K562 (cell line): ENCODE measurements at regions not wholly inside any gene's neighbourhood (a gene's known extent, or its start where the extent isn't known, plus 50 kb on each side); places are given as distances from the start of the nearest gene placed in this dataset.

Experiments used
- ATAC-seq: fragments of 200-7000 bp; cut with Tn5 transposase; 3 replicates; pipeline ENCODE4 v1.9.1; 2020; ENCODE audit warnings: moderate library complexity
- BruUV-seq: library from RNA; stranded (reverse); fragments of 400-500 nt; replicated peaks from 2 replicates; lab custom pipeline; 2021; lab: Mats Ljungman, UMichigan
- CTCF ChIA-PET: fragments of 300-600 bp; formaldehyde crosslinking; extraction: SDS; loops from one replicate; lab custom pipeline; 2021; ENCODE audit warnings: low intra/inter-chr PET ratio; lab: Yijun Ruan, JAX
- POLR2A ChIA-PET: fragments of 300-600, 350-650 bp; sonication (Branson Sonifier 250); formaldehyde crosslinking; extraction: SDS; loops from one replicate; lab custom pipeline; 2021; ENCODE audit warnings: antibody characterized with exemption, inconsistent platforms; lab: Yijun Ruan, JAX
- DNase-seq, 4 experiments: peaks; one replicate each; pipeline versions ENCODE4 v3.0.0 to v3.0.0-alpha.2; 2011 to 2018; ENCODE audit warnings: low spot score in 3 of 4, mixed read lengths in 3 of 4; ENCODE audit errors: extremely low read depth in 1 of 4
- FAIRE-seq: peaks from 2 replicates; lab custom pipeline; 2011; peaks lifted over from hg19 to GRCh38; lab: Jason Lieb, UNC
- H2AFZ ChIP-seq: 2 replicates; pipeline ENCODE4 v1.6.0; 2011; ENCODE audit warnings: low read depth, low read length, control low read depth, inconsistent platforms
- H3K27ac ChIP-seq: fragments of 200-600 bp; 3 replicates; pipeline ENCODE4 v1.8.0; 2011; ENCODE audit warnings: low read depth, mild to moderate bottlenecking, control low read depth, inconsistent platforms, low read length, moderate library complexity, mixed read lengths; ENCODE audit errors: extremely low read depth
- H3K27me3 ChIP-seq, 2 experiments: fragments of 300-600 bp in 1 of 2; 2 replicates in 1 of 2; 3 replicates in 1 of 2; pipeline versions ENCODE4 v1.6.0 to v1.8.0; 2011; ENCODE audit warnings: inconsistent platforms in 2 of 2, low read length in 2 of 2, mild to moderate bottlenecking in 1 of 2, mixed read lengths in 1 of 2, moderate library complexity in 1 of 2; ENCODE audit not compliant: control insufficient read depth in 2 of 2, insufficient read depth in 2 of 2
- H3K36me3 ChIP-seq: fragments of 300-600 bp; 3 replicates; pipeline ENCODE4 v1.8.0; 2011; ENCODE audit warnings: mild to moderate bottlenecking, low read length, inconsistent platforms; ENCODE audit not compliant: control insufficient read depth, insufficient read depth
- H3K4me1 ChIP-seq, 2 experiments: fragments of 200-600 bp in 1 of 2; replicated peaks in 1 of 2; 2 replicates in 1 of 2; 3 replicates in 1 of 2; pipeline versions ENCODE4 v1.5.1 to v1.8.0; 2011; ENCODE audit warnings: inconsistent platforms in 2 of 2, low read length in 2 of 2, mild to moderate bottlenecking in 1 of 2, mixed read lengths in 1 of 2, moderate library complexity in 1 of 2; ENCODE audit not compliant: control insufficient read depth in 2 of 2, insufficient read depth in 2 of 2
- H3K4me2 ChIP-seq: 2 replicates; pipeline ENCODE4 v1.6.1; 2011; ENCODE audit warnings: low read length, control low read depth, inconsistent platforms, mixed read lengths; ENCODE audit not compliant: insufficient read depth
- H3K4me3 ChIP-seq: fragments of 200-600 bp; sonication (generic), shearing (Covaris generic); 2 replicates; pipeline ENCODE4 v1.5.1; 2016; ENCODE audit warnings: control low read depth, inconsistent platforms
- H3K79me2 ChIP-seq: fragments of 200-600 bp; 3 replicates; pipeline ENCODE4 v1.8.0; 2011; ENCODE audit warnings: low read length, inconsistent platforms; ENCODE audit not compliant: control insufficient read depth, insufficient read depth
- H3K9ac ChIP-seq, 2 experiments: 2 replicates each; pipeline versions ENCODE4 v1.6.0 to v1.6.1; 2011; ENCODE audit warnings: low read depth in 2 of 2, low read length in 2 of 2, control low read depth in 1 of 2, inconsistent platforms in 1 of 2, mild to moderate bottlenecking in 1 of 2, mixed read lengths in 1 of 2; ENCODE audit not compliant: insufficient read depth in 1 of 2
- H3K9me1 ChIP-seq: one replicate; pipeline ENCODE4 v1.6.0; 2011; ENCODE audit warnings: inconsistent platforms, mild to moderate bottlenecking, low read length, moderate library complexity; ENCODE audit not compliant: control insufficient read depth, insufficient read depth
- H3K9me3 ChIP-seq: replicated peaks from 2 replicates; pipeline ENCODE4 v1.5.1; 2011; ENCODE audit warnings: low read depth, low read length, inconsistent platforms; ENCODE audit not compliant: control insufficient read depth, insufficient read depth
- H4K20me1 ChIP-seq: replicated peaks from 2 replicates; pipeline ENCODE4 v1.6.1; 2011; ENCODE audit warnings: low read length, inconsistent platforms, mixed read lengths; ENCODE audit not compliant: control insufficient read depth, insufficient read depth
- ARHGAP35 ChIP-seq: fragments of 450-650 bp; IDR thresholded peaks from 2 replicates; pipeline ENCODE4 v1.6.1; 2018; ENCODE audit not compliant: partially characterized antibody
- CHCHD3 ChIP-seq: fragments of 250-450 bp; sonication (Bioruptor Pico); IDR thresholded peaks from 2 replicates; pipeline ENCODE4 v2.1.2; 2022; ENCODE audit warnings: mild to moderate bottlenecking
- ELF2 ChIP-seq: fragments of 250-450 bp; sonication (Bioruptor Pico); IDR thresholded peaks from 2 replicates; pipeline ENCODE4 v1.5.0; 2021; ENCODE audit warnings: mild to moderate bottlenecking
- NFYB ChIP-seq: IDR thresholded peaks from 2 replicates; pipeline ENCODE4 v1.6.1; 2011; ENCODE audit warnings: mild to moderate bottlenecking, moderate library complexity; ENCODE audit not compliant: insufficient read length; ENCODE audit errors: extremely low read depth
- PYGO2 ChIP-seq: fragments of 450-650 bp; IDR thresholded peaks from 2 replicates; pipeline ENCODE4 v1.6.1; 2016; ENCODE audit warnings: mild to moderate bottlenecking, missing genetic modification characterization, moderate library complexity, missing compliant biosample characterization
- ZNF197 ChIP-seq: fragments of 200-800 bp; sonication (Bioruptor generic); IDR thresholded peaks from 2 replicates; pipeline ENCODE4 v1.6.1; 2016; ENCODE audit warnings: low read depth, missing genetic modification characterization, missing compliant biosample characterization
- ZNF511 ChIP-seq: sonication (generic); formaldehyde crosslinking; IDR thresholded peaks from 2 replicates; pipeline ENCODE4 v1.8.0; 2022; ENCODE audit warnings: mild to moderate bottlenecking, missing genetic modification reagents
- WGBS: fragments of 100-300 bp; shearing (Covaris generic); methylation state at CpG from one replicate; pipeline ENCODE4 v1.1.6; 2016; ENCODE audit warnings: low coverage, mixed read lengths; ENCODE audit not compliant: insufficient coverage; ENCODE audit errors: missing lambda C conversion rate; 5-methylcytosine and 5-hydroxymethylcytosine counted together
- in situ Hi-C: fragments of 300-500 bp; cut with MboI; formaldehyde crosslinking; loops from 4 replicates; pipeline ENCODE4 v1.15.0; 2018; ENCODE audit warnings: inconsistent platforms, mixed read lengths
- intact Hi-C: fragments of 100-400 bp; cut with micrococcal nuclease; formaldehyde crosslinking; loops from 2 replicates; pipeline ENCODE4 v1.14.2; 2022

GRCh38 chr7:14092331-14092730, 102.9 kb upstream of the ETV1 start:
- 0% methylated on average over 1 of the region's 1 CpG for WGBS
- no peaks in the 10 kb centered on the region for H3K9me3 ChIP-seq
- TF ChIP-seq ZNF511 (no peak), ARHGAP35 (no peak), CHCHD3 (CRISPR knock-in tag) (no peak), PYGO2 (tag) (no peak), NFYB (no peak), ZNF197 (CRISPR knock-in tag) (no peak), ELF2 (CRISPR knock-in tag) (no peak)
- TF ChIP-seq, all 486 proteins: peak for 0
- ATAC-seq (no peak), FAIRE-seq (no peak), DNase-seq (no peak)
- H3K9me1 ChIP-seq: no peaks in the 10 kb centered on the region
- no peak overlapping the region for H3K4me2 ChIP-seq
- intact Hi-C loops (no loop called here), in situ Hi-C loops (no loop called here)
- H2AFZ ChIP-seq: no peak overlapping the region
- ChIA-PET POLR2A (interaction anchor here (1.2 kb wide), 1 partner anchor 21 kb away, joined by 3 read pairs; no protein-coding TSS in a partner anchor), CTCF (no interaction called here)
- H3K36me3 ChIP-seq: no peaks in the 10 kb centered on the region
- H3K4me3 ChIP-seq: no peak overlapping the region
- H3K4me1 ChIP-seq: no peaks in the 10 kb centered on the region
- no peak overlapping the region for H3K27ac ChIP-seq
- H3K79me2 ChIP-seq: no peaks in the 10 kb centered on the region
- no peaks in the 10 kb centered on the region for H3K27me3 ChIP-seq
- H3K9ac ChIP-seq: no peak overlapping the region
- no TSS peak for BruUV-seq
- no peaks in the 10 kb centered on the region for H4K20me1 ChIP-seq
